ENCODE measurements at regions not wholly inside any gene's neighbourhood (a gene's known extent, or its start where the extent isn't known, plus 50 kb on each side); places are given as distances from the start of the nearest gene placed in this dataset.

DNA sequence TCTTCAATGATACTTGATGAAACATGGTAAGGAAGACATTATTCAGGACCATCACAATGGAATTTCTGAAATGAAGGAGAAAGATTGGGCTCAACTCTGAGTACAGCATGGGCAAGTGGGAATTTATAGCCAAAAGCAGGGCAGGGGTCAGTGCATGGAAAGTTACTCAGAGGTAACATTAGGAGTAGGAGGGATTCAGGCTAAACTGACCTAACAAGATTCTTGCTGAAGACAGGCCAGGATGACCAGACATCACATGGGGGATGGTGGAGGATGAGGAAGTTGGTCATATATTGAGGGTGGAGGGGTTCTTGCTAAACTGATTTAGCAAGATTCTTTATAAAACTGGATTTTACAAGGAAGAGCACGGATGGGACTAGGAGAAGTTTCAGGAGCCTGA, 489.8 kb downstream of the ADCYAP1 start:
- Histone ChIP-seq H3K4me3 (ENCODE audit: low read depth in 1 of 2, low read length in 2 of 2) (no peak overlapping the region), H3K36me3 (ENCODE audit: insufficient read depth, low read length) (no peaks in the 10 kb centered on the region), H3K9me3 (ENCODE audit: insufficient read depth, low read length, severe bottlenecking) (no peaks in the 10 kb centered on the region), H3K79me2 (ENCODE audit: insufficient read depth, low read length) (no peaks in the 10 kb centered on the region), H3K4me1 (ENCODE audit: insufficient read depth, low read length) (no peaks in the 10 kb centered on the region), H3K4me2 (ENCODE audit: insufficient read depth, low read length) (no peak overlapping the region), H2AFZ (ENCODE audit: low read depth, low read length) (no peak overlapping the region), H4K20me1 (ENCODE audit: insufficient read depth, low read length) (no peaks in the 10 kb centered on the region), H3K27me3 (ENCODE audit: insufficient read depth, low read length, poor library complexity) (no peaks in the 10 kb centered on the region), H3K9ac (ENCODE audit: low read depth, low read length) (no peak overlapping the region), H3K27ac (ENCODE audit: low read length) (no peak overlapping the region)
- no peak for ATAC-seq (ENCODE audit: insufficient read depth, low read depth)
- no peak for TF ChIP-seq EZH2 (IDR thresholded peaks at IDR 0.05; ENCODE audit: borderline replicate concordance, low read depth, low read length, severe bottlenecking)
- TF ChIP-seq, protein P1, sequence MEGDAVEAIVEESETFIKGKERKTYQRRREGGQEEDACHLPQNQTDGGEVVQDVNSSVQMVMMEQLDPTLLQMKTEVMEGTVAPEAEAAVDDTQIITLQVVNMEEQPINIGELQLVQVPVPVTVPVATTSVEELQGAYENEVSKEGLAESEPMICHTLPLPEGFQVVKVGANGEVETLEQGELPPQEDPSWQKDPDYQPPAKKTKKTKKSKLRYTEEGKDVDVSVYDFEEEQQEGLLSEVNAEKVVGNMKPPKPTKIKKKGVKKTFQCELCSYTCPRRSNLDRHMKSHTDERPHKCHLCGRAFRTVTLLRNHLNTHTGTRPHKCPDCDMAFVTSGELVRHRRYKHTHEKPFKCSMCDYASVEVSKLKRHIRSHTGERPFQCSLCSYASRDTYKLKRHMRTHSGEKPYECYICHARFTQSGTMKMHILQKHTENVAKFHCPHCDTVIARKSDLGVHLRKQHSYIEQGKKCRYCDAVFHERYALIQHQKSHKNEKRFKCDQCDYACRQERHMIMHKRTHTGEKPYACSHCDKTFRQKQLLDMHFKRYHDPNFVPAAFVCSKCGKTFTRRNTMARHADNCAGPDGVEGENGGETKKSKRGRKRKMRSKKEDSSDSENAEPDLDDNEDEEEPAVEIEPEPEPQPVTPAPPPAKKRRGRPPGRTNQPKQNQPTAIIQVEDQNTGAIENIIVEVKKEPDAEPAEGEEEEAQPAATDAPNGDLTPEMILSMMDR (IDR thresholded peaks at IDR 0.05; ENCODE audit: borderline replicate concordance, extremely low read depth, low read length, poor library complexity, severe bottlenecking), result no peak
- DNase-seq, result no peak

DNA sequence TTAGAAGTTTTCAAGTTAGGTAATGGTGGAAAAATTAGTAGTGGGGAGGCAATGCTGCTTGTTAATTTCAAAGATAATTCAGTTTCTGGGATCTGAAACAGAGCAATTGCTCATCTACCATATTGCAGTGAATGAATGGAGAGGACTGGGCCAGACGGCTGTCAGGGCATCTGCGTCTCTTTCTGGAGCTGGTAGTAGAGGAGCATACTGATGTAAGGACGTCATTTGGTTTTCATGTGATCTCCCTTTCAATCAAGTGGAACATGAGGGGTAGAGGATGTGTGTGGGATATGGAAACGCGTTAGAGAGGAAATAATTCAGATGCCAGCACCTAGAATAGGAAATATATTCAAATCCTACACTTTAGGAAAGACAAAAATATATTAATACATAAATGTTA, 490.3 kb downstream of the ADCYAP1 start:
- no peaks in the 10 kb centered on the region for H3K4me1 ChIP-seq (ENCODE audit: insufficient read depth, low read length)
- no peak for TF ChIP-seq EZH2 (IDR thresholded peaks at IDR 0.05; ENCODE audit: borderline replicate concordance, low read depth, low read length, severe bottlenecking)
- TF ChIP-seq, protein P1 (IDR thresholded peaks at IDR 0.05; ENCODE audit: borderline replicate concordance, extremely low read depth, low read length, poor library complexity, severe bottlenecking), result no peak
- ATAC-seq (ENCODE audit: insufficient read depth, low read depth), result no peak
- no peaks in the 10 kb centered on the region for H3K27me3 ChIP-seq (ENCODE audit: insufficient read depth, low read length, poor library complexity)
- no peak overlapping the region for H2AFZ ChIP-seq (ENCODE audit: low read depth, low read length)
- no peak overlapping the region for H3K4me2 ChIP-seq (ENCODE audit: insufficient read depth, low read length)
- H3K36me3 ChIP-seq (ENCODE audit: insufficient read depth, low read length), result no peaks in the 10 kb centered on the region
- no peak for DNase-seq
- no peak overlapping the region for H3K9ac ChIP-seq (ENCODE audit: low read depth, low read length)
- no peaks in the 10 kb centered on the region for H3K9me3 ChIP-seq (ENCODE audit: insufficient read depth, low read length, severe bottlenecking)
- no peaks in the 10 kb centered on the region for H4K20me1 ChIP-seq (ENCODE audit: insufficient read depth, low read length)
- no peak overlapping the region for H3K4me3 ChIP-seq (ENCODE audit: low read depth in 1 of 2, low read length in 2 of 2)
- H3K27ac ChIP-seq (ENCODE audit: low read length), result no peak overlapping the region
- H3K79me2 ChIP-seq (ENCODE audit: insufficient read depth, low read length), result no peaks in the 10 kb centered on the region

DNA sequence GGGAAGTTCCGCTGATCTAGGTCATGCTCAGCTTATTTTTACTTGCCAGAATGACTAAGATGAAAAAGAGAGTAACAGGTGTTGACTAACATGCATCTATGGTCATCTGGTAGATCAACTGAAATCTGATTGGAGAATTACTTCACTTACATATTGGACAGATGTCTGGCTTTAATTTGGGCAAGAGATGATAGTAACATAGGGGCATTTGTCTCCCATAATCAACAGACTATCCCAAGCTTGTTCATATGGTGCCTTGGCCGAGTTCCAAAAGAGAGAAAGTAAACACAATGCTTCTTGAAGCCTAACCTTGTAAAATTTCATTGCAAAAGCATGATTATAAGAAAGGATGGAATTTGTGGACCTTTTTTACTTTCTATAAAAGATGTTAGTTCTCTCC, 503.7 kb downstream of the ADCYAP1 start:
- Histone ChIP-seq H3K27ac (ENCODE audit: low read length) (no peak overlapping the region), H3K79me2 (ENCODE audit: insufficient read depth, low read length) (no peaks in the 10 kb centered on the region), H3K4me3 (ENCODE audit: low read depth in 1 of 2, low read length in 2 of 2) (no peak overlapping the region), H3K9ac (ENCODE audit: low read depth, low read length) (no peak overlapping the region), H3K4me2 (ENCODE audit: insufficient read depth, low read length) (no peak overlapping the region), H3K4me1 (ENCODE audit: insufficient read depth, low read length) (no peaks in the 10 kb centered on the region), H3K36me3 (ENCODE audit: insufficient read depth, low read length) (no peaks in the 10 kb centered on the region), H3K27me3 (ENCODE audit: insufficient read depth, low read length, poor library complexity) (no peaks in the 10 kb centered on the region), H2AFZ (ENCODE audit: low read depth, low read length) (no peak overlapping the region), H4K20me1 (ENCODE audit: insufficient read depth, low read length) (no peaks in the 10 kb centered on the region), H3K9me3 (ENCODE audit: insufficient read depth, low read length, severe bottlenecking) (no peaks in the 10 kb centered on the region)
- ATAC-seq (ENCODE audit: insufficient read depth, low read depth), result no peak
- TF ChIP-seq, protein P1 (IDR thresholded peaks at IDR 0.05; ENCODE audit: borderline replicate concordance, extremely low read depth, low read length, poor library complexity, severe bottlenecking), result no peak
- TF ChIP-seq EZH2 (IDR thresholded peaks at IDR 0.05; ENCODE audit: borderline replicate concordance, low read depth, low read length, severe bottlenecking), result no peak
- no peak for DNase-seq

All from DND-41 (cell line).